CD4-positive, alpha-beta T cell (primary cell): ENCODE measurements at regions not wholly inside any gene's neighbourhood (a gene's known extent, or its start where the extent isn't known, plus 50 kb on each side); places are given as distances from the start of the nearest gene placed in this dataset.

Source experiments
- ATAC-seq: fragments of 200-7000 bp; cut with Tn5 transposase; one replicate; pipeline ENCODE4 v1.10.0; 2022; ENCODE audit warnings: mild to moderate bottlenecking; ENCODE audit not compliant: poor library complexity
- CTCF ChIA-PET: fragments of 350-600 bp; sonication (Branson Sonifier 250); formaldehyde crosslinking; loops from one replicate; lab custom pipeline; 2021; ENCODE audit warnings: antibody characterized with exemption, inconsistent platforms; lab: Charles Lee
- POLR2A ChIA-PET: fragments of 350-600 bp; sonication (Branson Sonifier 250); formaldehyde crosslinking; loops from one replicate; lab custom pipeline; 2021; ENCODE audit warnings: antibody characterized with exemption, inconsistent platforms; lab: Charles Lee
- DNase-seq, 14 experiments: peaks; one replicate each; pipeline ENCODE4 v3.0.0-alpha.2; 2013 to 2020; ENCODE audit warnings: mixed read lengths in 2 of 14
- H3K27ac ChIP-seq, 2 donors: one replicate each; pipeline versions ENCODE4 v1.5.1 to v1.7.0; 2013; ENCODE audit warnings: low read length in 2 of 2, low read depth in 1 of 2, mild to moderate bottlenecking in 1 of 2
- H3K27me3 ChIP-seq, 2 experiments: 1 replicate in 1 of 2; 2 replicates in 1 of 2; pipeline versions ENCODE4 v1.6.1 to v1.7.0; 2013; ENCODE audit warnings: low read length in 2 of 2, control low read depth in 1 of 2, mild to moderate bottlenecking in 1 of 2, moderate library complexity in 1 of 2; ENCODE audit not compliant: insufficient read depth in 2 of 2, control insufficient read depth in 1 of 2
- H3K36me3 ChIP-seq: one replicate; pipeline ENCODE4 v1.6.1; 2013; ENCODE audit warnings: low read length, control low read depth; ENCODE audit not compliant: insufficient read depth
- H3K4me1 ChIP-seq: one replicate; pipeline ENCODE4 v1.6.1; 2013; ENCODE audit warnings: low read length, control low read depth; ENCODE audit not compliant: insufficient read depth
- H3K4me3 ChIP-seq: one replicate; pipeline ENCODE4 v1.5.1; 2013; ENCODE audit warnings: mild to moderate bottlenecking, low read length, moderate library complexity
- H3K9me3 ChIP-seq, 2 experiments: 1 replicate in 1 of 2; 2 replicates in 1 of 2; pipeline versions ENCODE4 v1.6.1 to v1.7.0; 2013; ENCODE audit warnings: low read length in 2 of 2, mild to moderate bottlenecking in 2 of 2, control low read depth in 1 of 2, moderate library complexity in 1 of 2; ENCODE audit not compliant: control insufficient read depth in 1 of 2, insufficient read depth in 1 of 2
- H3K27ac Mint-ChIP-seq: one replicate; pipeline ENCODE4 v1.8.0; 2020; ENCODE audit warnings: mixed read lengths
- H3K27me3 Mint-ChIP-seq: one replicate; pipeline ENCODE4 v1.8.0; 2021; ENCODE audit warnings: mixed read lengths
- H3K36me3 Mint-ChIP-seq: one replicate; pipeline ENCODE4 v1.8.0; 2021; ENCODE audit warnings: low read depth, mixed read lengths
- H3K4me1 Mint-ChIP-seq: one replicate; pipeline ENCODE4 v1.8.0; 2021; ENCODE audit warnings: low read depth, mixed read lengths
- H3K4me3 Mint-ChIP-seq: one replicate; pipeline ENCODE4 v1.8.0; 2020; ENCODE audit warnings: mild to moderate bottlenecking, mixed read lengths
- H3K9me3 Mint-ChIP-seq: one replicate; pipeline ENCODE4 v1.8.0; 2020; ENCODE audit warnings: mixed read lengths
- intact Hi-C, 2 experiments: fragments of 100-400 bp; cut with DNase I in 1 of 2; cut with micrococcal nuclease in 1 of 2; formaldehyde crosslinking; loops; one replicate each; pipeline versions ENCODE4 v1.15.1 to v1.9.0; 2023 to 2025; cut with DNase I, micrococcal nuclease
- TF ChIP-seq, protein P1 (sequence below): fragments of 200-600 bp; IDR thresholded peaks from one replicate; pipeline ENCODE4 v1.8.0; 2022; ENCODE audit warnings: antibody characterized with exemption, mild to moderate bottlenecking

DNA sequence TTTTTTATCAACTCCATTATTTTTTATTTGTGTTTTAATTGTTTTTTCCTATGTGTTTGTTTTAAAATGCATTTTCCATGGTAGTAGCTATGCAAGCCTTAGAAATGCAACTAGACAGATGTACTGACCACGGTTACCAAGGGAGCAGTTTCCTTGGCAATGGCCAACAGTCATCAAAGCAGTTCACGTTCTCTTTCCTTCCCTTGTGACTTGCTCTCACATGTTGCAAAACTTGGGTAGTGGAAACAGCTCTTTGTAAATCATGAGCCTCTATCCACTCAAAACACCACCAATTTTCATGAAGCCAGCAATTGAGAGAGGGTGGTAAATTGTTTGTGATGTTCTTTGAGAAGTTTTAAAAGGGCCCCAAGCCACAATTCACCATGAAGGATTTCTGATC, 499.4 kb upstream of the MDFIC2 start:
- no peaks in the 10 kb centered on the region for H3K27me3 ChIP-seq
- TF ChIP-seq, protein P1, sequence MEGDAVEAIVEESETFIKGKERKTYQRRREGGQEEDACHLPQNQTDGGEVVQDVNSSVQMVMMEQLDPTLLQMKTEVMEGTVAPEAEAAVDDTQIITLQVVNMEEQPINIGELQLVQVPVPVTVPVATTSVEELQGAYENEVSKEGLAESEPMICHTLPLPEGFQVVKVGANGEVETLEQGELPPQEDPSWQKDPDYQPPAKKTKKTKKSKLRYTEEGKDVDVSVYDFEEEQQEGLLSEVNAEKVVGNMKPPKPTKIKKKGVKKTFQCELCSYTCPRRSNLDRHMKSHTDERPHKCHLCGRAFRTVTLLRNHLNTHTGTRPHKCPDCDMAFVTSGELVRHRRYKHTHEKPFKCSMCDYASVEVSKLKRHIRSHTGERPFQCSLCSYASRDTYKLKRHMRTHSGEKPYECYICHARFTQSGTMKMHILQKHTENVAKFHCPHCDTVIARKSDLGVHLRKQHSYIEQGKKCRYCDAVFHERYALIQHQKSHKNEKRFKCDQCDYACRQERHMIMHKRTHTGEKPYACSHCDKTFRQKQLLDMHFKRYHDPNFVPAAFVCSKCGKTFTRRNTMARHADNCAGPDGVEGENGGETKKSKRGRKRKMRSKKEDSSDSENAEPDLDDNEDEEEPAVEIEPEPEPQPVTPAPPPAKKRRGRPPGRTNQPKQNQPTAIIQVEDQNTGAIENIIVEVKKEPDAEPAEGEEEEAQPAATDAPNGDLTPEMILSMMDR = no peak
- no peaks in the 10 kb centered on the region for H3K36me3 Mint-ChIP-seq
- intact Hi-C loops = no loop called here
- no peaks in the 10 kb centered on the region for H3K36me3 ChIP-seq
- no peaks in the 10 kb centered on the region for H3K4me1 ChIP-seq
- no peaks in the 10 kb centered on the region for H3K9me3 Mint-ChIP-seq
- DNase-seq (no peak), ATAC-seq (no peak)
- CTCF ChIA-PET = interaction anchor here (0.6 kb wide), 1 partner anchor 1675 kb away, joined by 3 read pairs; no protein-coding TSS in a partner anchor
- H3K4me3 ChIP-seq = no peak overlapping the region
- no peak overlapping the region for H3K27ac Mint-ChIP-seq
- POLR2A ChIA-PET = no interaction called here
- H3K27ac ChIP-seq = no peak overlapping the region
- peaks cover 15% of the 10 kb centered on the region for H3K27me3 Mint-ChIP-seq
- no peak overlapping the region for H3K4me3 Mint-ChIP-seq
- H3K4me1 Mint-ChIP-seq = no peaks in the 10 kb centered on the region
- no peaks in the 10 kb centered on the region for H3K9me3 ChIP-seq

DNA sequence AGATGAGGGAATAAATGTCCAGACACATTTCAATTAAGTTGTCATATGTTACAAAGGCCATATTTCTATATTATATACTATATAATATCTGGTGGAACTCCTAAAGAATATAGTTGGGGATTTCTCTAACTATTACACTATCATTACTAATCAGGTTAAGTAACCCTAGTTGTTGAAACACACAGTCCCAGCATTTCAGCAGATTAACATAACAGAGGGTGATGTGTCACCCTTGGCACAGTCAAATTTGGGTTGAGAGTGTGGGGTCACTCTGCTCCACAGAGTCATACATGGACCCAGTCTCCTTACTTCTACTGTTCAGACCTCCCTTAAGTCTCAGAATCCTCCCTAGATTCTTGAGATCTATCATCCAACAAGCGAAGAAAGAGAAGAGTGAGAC, 496.4 kb upstream of the MDFIC2 start:
- Mint-ChIP-seq H3K9me3 (no peaks in the 10 kb centered on the region), H3K27me3 (peaks cover 24% of the 10 kb centered on the region), H3K4me3 (no peak overlapping the region), H3K27ac (no peak overlapping the region), H3K36me3 (no peaks in the 10 kb centered on the region), H3K4me1 (no peaks in the 10 kb centered on the region)
- Histone ChIP-seq H3K27ac (no peak overlapping the region), H3K4me3 (no peak overlapping the region), H3K9me3 (no peaks in the 10 kb centered on the region), H3K4me1 (no peaks in the 10 kb centered on the region), H3K36me3 (no peaks in the 10 kb centered on the region), H3K27me3 (no peaks in the 10 kb centered on the region)
- CTCF ChIA-PET = no interaction called here
- DNase-seq (no peak), ATAC-seq (no peak)
- intact Hi-C loops = no loop called here
- TF ChIP-seq, protein P1 = no peak
- POLR2A ChIA-PET = no interaction called here

DNA sequence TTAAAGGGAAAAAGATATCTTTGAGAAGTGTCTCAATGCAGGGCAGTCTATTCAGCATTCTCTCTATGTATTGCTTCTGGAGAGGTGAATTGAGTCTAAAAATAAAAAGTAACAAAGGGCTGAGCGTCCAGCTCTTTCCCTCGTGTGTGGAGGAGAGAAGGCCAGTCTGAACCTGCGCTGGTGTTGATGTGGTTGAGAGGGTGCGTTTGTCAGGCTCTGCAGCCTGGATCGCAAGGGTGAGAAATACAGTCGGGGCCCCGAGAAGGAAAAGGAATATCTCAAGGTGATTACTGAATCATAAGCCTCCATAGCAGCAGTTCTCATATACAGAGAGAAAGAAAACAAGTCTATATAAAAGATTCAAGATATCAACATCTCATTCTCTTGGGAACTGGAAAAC, 494.1 kb upstream of the MDFIC2 start:
- no peak for DNase-seq
- no peaks in the 10 kb centered on the region for H3K36me3 Mint-ChIP-seq
- Histone ChIP-seq H3K4me1 (no peaks in the 10 kb centered on the region), H3K9me3 (no peaks in the 10 kb centered on the region), H3K27me3 (no peaks in the 10 kb centered on the region), H3K36me3 (no peaks in the 10 kb centered on the region), H3K4me3 (no peak overlapping the region), H3K27ac (no peak overlapping the region)
- CTCF ChIA-PET = no interaction called here
- peaks cover 35% of the 10 kb centered on the region for H3K27me3 Mint-ChIP-seq
- H3K27ac Mint-ChIP-seq = no peak overlapping the region
- no peaks in the 10 kb centered on the region for H3K9me3 Mint-ChIP-seq
- H3K4me3 Mint-ChIP-seq = no peak overlapping the region
- ATAC-seq = no peak
- TF ChIP-seq, protein P1 = no peak
- POLR2A ChIA-PET = no interaction called here
- no peaks in the 10 kb centered on the region for H3K4me1 Mint-ChIP-seq
- intact Hi-C loops = no loop called here
